ENCODE measurements at regions not wholly inside any gene's neighbourhood (a gene's known extent, or its start where the extent isn't known, plus 50 kb on each side); places are given as distances from the start of the nearest gene placed in this dataset.

DNA sequence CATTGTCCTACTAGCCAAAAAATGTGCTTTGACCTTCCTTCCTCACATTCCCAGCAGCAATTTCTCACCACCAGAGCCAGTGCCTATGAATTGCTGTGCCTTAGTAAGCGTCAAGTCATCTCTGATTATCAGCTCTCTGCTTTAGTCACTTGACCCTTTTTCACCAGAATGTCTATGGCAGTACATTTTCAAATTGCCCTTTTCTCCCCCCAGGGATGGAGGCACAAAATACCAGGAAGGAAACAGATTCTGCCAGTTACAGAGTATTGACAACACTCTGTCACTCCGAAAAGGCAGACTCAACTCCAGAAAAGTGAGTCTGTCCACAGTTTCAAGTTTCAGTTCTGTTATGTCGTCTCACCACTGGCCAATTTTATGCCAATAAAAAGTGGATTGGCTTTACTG lies 167.4 kb downstream of the TNFSF18 start:
- TF ChIP-seq, protein P1, sequence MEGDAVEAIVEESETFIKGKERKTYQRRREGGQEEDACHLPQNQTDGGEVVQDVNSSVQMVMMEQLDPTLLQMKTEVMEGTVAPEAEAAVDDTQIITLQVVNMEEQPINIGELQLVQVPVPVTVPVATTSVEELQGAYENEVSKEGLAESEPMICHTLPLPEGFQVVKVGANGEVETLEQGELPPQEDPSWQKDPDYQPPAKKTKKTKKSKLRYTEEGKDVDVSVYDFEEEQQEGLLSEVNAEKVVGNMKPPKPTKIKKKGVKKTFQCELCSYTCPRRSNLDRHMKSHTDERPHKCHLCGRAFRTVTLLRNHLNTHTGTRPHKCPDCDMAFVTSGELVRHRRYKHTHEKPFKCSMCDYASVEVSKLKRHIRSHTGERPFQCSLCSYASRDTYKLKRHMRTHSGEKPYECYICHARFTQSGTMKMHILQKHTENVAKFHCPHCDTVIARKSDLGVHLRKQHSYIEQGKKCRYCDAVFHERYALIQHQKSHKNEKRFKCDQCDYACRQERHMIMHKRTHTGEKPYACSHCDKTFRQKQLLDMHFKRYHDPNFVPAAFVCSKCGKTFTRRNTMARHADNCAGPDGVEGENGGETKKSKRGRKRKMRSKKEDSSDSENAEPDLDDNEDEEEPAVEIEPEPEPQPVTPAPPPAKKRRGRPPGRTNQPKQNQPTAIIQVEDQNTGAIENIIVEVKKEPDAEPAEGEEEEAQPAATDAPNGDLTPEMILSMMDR (conservative IDR thresholded peaks at IDR 0.05) = no peak
- no peak for TF ChIP-seq ZFX (IDR thresholded peaks at IDR 0.05)
